ENCODE measurements at regions not wholly inside any gene's neighbourhood (a gene's known extent, or its start where the extent isn't known, plus 50 kb on each side); places are given as distances from the start of the nearest gene placed in this dataset.

GRCh38 chr13:111956261-111957151 lies 110.4 kb upstream of the SOX1 start:
- TF ChIP-seq CTCF (IDR thresholded peaks at IDR 0.05), result no peak
- no peak for TF ChIP-seq POLR2A (IDR thresholded peaks at IDR 0.05)
- H3K4me3 ChIP-seq, result no peak overlapping the region
- H3K36me3 ChIP-seq, result no peaks in the 10 kb centered on the region
- H3K4me1 ChIP-seq, result no peaks in the 10 kb centered on the region
- WGBS (ENCODE audit: insufficient coverage, low coverage, low lambda C conversion rate, missing lambda C conversion rate), result 69% methylated on average over 12 of the region's 59 CpGs
- H3K27me3 ChIP-seq, result no peaks in the 10 kb centered on the region
- ATAC-seq, result no peak
- H3K9me3 ChIP-seq, result no peaks in the 10 kb centered on the region
- intact Hi-C loops (cut with DNase I), result no loop called here
- no peak for DNase-seq
- H3K27ac ChIP-seq, result no peak overlapping the region

- Histone ChIP-seq H3K27me3 (no peaks in the 10 kb centered on the region), H3K4me3 (no peak overlapping the region), H3K27ac (no peak overlapping the region), H3K9me3 (no peaks in the 10 kb centered on the region), H3K4me1 (no peaks in the 10 kb centered on the region), H3K36me3 (no peaks in the 10 kb centered on the region)
- intact Hi-C loops (cut with DNase I), result no loop called here
- DNase-seq, result no peak
- ATAC-seq, result no peak
- no peak for TF ChIP-seq CTCF (IDR thresholded peaks at IDR 0.05)
- no peak for TF ChIP-seq POLR2A (IDR thresholded peaks at IDR 0.05)
- WGBS (ENCODE audit: insufficient coverage, low coverage, low lambda C conversion rate, missing lambda C conversion rate), result 57% methylated on average over 10 of the region's 14 CpGs
Observed at GRCh38 chr13:111957913-111958450, 109.0 kb upstream of the SOX1 start.

GRCh38 chr13:111958612-111959395 lies 108.1 kb upstream of the SOX1 start:
- no peaks in the 10 kb centered on the region for H3K36me3 ChIP-seq
- TF ChIP-seq CTCF (IDR thresholded peaks at IDR 0.05) (no peak), POLR2A (IDR thresholded peaks at IDR 0.05) (no peak)
- no peak overlapping the region for H3K27ac ChIP-seq
- ATAC-seq (no peak), DNase-seq (no peak)
- no peak overlapping the region for H3K4me3 ChIP-seq
- H3K27me3 ChIP-seq, result no peaks in the 10 kb centered on the region
- H3K9me3 ChIP-seq, result no peaks in the 10 kb centered on the region
- H3K4me1 ChIP-seq, result no peaks in the 10 kb centered on the region
- intact Hi-C loops (cut with DNase I), result no loop called here
- WGBS (ENCODE audit: insufficient coverage, low coverage, low lambda C conversion rate, missing lambda C conversion rate), result 76% methylated on average over 2 of the region's 11 CpGs

GRCh38 chr13:111960152-111960772 lies 106.7 kb upstream of the SOX1 start:
- H3K27ac ChIP-seq, result no peak overlapping the region
- no peaks in the 10 kb centered on the region for H3K36me3 ChIP-seq
- no peaks in the 10 kb centered on the region for H3K27me3 ChIP-seq
- H3K4me3 ChIP-seq, result no peak overlapping the region
- no peak for ATAC-seq
- intact Hi-C loops (cut with DNase I), result no loop called here
- no peaks in the 10 kb centered on the region for H3K9me3 ChIP-seq
- no peak for DNase-seq
- TF ChIP-seq CTCF (IDR thresholded peaks at IDR 0.05) (no peak), POLR2A (IDR thresholded peaks at IDR 0.05) (no peak)
- H3K4me1 ChIP-seq, result no peaks in the 10 kb centered on the region
